Breast epithelium (tissue), 3 donors: ENCODE measurements at regions not wholly inside any gene's neighbourhood (a gene's known extent, or its start where the extent isn't known, plus 50 kb on each side); places are given as distances from the start of the nearest gene placed in this dataset.

Source experiments
- CTCF ChIP-seq, 3 donors: fragments of 450-650 bp; IDR thresholded peaks; one replicate each; pipeline ENCODE4 v1.5.1; 2016 to 2017; ENCODE audit warnings: antibody characterized with exemption in 3 of 3, mild to moderate bottlenecking in 3 of 3, moderate library complexity in 3 of 3
- POLR2AphosphoS5 ChIP-seq, 3 donors: sonication (generic); formaldehyde crosslinking; IDR thresholded peaks; one replicate each; pipeline ENCODE4 v1.6.1; 2017; ENCODE audit warnings: antibody characterized with exemption in 3 of 3

- TF ChIP-seq CTCF (IDR thresholded peaks at IDR 0.05) (no peak), POLR2AphosphoS5 (IDR thresholded peaks at IDR 0.05) (no peak)
Measured at GRCh38 chr4:81665045-81665444, 193.3 kb upstream of the RASGEF1B start.
